ENCODE measurements at regions not wholly inside any gene's neighbourhood (a gene's known extent, or its start where the extent isn't known, plus 50 kb on each side); places are given as distances from the start of the nearest gene placed in this dataset.

GRCh38 chr1:228979325-228979699 lies 244.0 kb downstream of the RHOU start:
- DNase-seq = no peak

GRCh38 chr1:228979774-228980173 lies 244.5 kb downstream of the RHOU start:
- DNase-seq = no peak

GRCh38 chr1:228980232-228980937 lies 245.1 kb downstream of the RHOU start:
- no peak for DNase-seq

- peak; percentile 74 for DNase-seq
Measured at GRCh38 chr1:228982637-228983036, 247.4 kb downstream of the RHOU start.

- no peak for DNase-seq
Measured at GRCh38 chr1:228983231-228983660, 248.0 kb downstream of the RHOU start.

GRCh38 chr1:228983661-228984060 lies 248.4 kb downstream of the RHOU start:
- DNase-seq = no peak

- DNase-seq = no peak
Measured at GRCh38 chr1:228984107-228984506, 248.8 kb downstream of the RHOU start.

GRCh38 chr1:228984646-228985631 lies 249.7 kb downstream of the RHOU start:
- DNase-seq = no peak

- no peak for DNase-seq
Measured at GRCh38 chr1:228985661-228986060, 250.4 kb downstream of the RHOU start.

GRCh38 chr1:228986093-228986904 lies 251.0 kb downstream of the RHOU start:
- DNase-seq = peak; percentile 30

- DNase-seq = no peak
Measured at GRCh38 chr1:228987286-228987685, 252.0 kb downstream of the RHOU start.

- peak; percentile 93 for DNase-seq
Measured at GRCh38 chr1:228987736-228988506, 252.6 kb downstream of the RHOU start.

- no peak for DNase-seq
Measured at GRCh38 chr1:228988664-228989063, 253.4 kb downstream of the RHOU start.

GRCh38 chr1:228989176-228989575 lies 253.9 kb downstream of the RHOU start:
- DNase-seq = no peak

GRCh38 chr1:228989676-228989991 lies 254.4 kb downstream of the RHOU start:
- DNase-seq = no peak

GRCh38 chr1:228989992-228990827 lies 254.9 kb downstream of the RHOU start:
- peak; percentile 84 for DNase-seq

- no peak for DNase-seq
Measured at GRCh38 chr1:228990906-228991569, 255.8 kb downstream of the RHOU start.

GRCh38 chr1:228992044-228992443 lies 256.8 kb downstream of the RHOU start:
- DNase-seq = no peak

GRCh38 chr1:228992907-228993535 lies 257.7 kb downstream of the RHOU start:
- DNase-seq = no peak
